NCI-H82 (cell line): ENCODE measurements at regions not wholly inside any gene's neighbourhood (a gene's known extent, or its start where the extent isn't known, plus 50 kb on each side); places are given as distances from the start of the nearest gene placed in this dataset.
A peak's percentile ranks its signal among the peaks of the same experiment; 100 is the strongest.

Experiments
- DNase-seq: peaks from one replicate; lab custom pipeline; 2025; lab: John Stamatoyannopoulos, UW

DNA sequence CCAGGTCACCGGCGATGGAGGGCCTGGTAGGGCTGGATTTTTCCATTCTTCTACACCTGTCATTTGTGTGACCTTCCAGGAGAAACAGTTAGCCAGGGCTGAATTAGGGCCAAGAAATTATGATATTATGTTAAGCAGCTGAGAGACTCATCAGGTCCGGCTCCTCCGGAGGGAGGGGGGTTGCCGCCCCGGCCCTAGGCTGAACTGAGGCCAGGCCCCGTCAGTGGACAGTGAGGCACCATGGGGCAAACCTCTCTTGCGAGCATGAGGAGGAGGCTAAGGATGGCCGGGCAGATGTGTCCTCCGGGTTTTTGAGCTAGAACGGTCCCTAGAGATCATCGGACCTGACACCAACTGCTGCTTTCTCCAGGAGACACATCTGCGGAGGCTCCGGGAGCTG lies 150.1 kb downstream of the SOX11 start:
- DNase-seq = no peak

- DNase-seq = no peak
These were observed 153.7 kb downstream of the SOX11 start for GRCh38 chr2:5845798-5846330.

GRCh38 chr2:5846881-5847280 lies 154.7 kb downstream of the SOX11 start:
- DNase-seq = no peak

- DNase-seq = peak; percentile 32
These were observed 157.4 kb downstream of the SOX11 start for GRCh38 chr2:5849562-5849961.

DNA sequence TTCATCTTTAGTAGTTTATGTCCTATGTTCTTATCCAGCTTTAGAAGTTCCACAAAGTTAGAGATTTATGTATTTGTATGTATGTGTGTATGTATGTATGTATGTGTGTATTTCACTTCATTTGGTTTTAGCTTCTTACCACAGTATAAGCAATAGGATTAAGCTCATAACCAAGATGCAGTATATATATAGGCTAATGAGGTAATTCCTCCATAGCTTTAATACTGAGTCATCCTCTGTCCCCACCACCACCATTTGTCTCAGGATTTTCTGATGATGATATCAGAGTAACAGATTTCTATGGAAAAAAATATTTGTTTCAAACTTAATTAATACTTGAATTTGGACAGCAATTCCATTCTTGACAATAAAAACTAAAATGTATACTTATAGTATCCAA lies 159.2 kb downstream of the SOX11 start:
- DNase-seq = peak; percentile 9

DNA sequence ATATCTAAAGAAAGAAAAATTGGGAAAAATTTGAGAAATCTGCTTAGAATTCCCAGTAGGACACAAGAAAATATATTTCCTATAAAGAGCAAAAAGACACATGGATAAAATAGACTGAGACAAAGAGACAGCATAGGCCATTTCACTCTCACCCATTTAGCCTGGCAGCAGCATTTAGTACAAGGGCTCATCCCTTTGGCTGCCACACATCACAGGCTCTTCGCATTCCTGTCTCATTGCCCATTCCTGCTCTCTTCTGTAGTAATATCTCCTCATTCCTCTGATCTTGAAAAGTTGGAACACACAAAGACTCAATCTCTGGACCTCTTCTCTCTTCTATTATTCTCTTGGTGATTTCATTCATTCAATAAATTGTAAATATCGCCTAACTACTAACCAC lies 162.6 kb downstream of the SOX11 start:
- DNase-seq = no peak

- no peak for DNase-seq
These were observed 174.9 kb downstream of the SOX11 start for GRCh38 chr2:5867056-5867455.

- DNase-seq = no peak
These were observed 176.7 kb downstream of the SOX11 start for GRCh38 chr2:5868931-5869330.

GRCh38 chr2:5869936-5870335 lies 177.8 kb downstream of the SOX11 start:
- DNase-seq = no peak

GRCh38 chr2:5877360-5877759 lies 185.2 kb downstream of the SOX11 start:
- DNase-seq = no peak

DNA sequence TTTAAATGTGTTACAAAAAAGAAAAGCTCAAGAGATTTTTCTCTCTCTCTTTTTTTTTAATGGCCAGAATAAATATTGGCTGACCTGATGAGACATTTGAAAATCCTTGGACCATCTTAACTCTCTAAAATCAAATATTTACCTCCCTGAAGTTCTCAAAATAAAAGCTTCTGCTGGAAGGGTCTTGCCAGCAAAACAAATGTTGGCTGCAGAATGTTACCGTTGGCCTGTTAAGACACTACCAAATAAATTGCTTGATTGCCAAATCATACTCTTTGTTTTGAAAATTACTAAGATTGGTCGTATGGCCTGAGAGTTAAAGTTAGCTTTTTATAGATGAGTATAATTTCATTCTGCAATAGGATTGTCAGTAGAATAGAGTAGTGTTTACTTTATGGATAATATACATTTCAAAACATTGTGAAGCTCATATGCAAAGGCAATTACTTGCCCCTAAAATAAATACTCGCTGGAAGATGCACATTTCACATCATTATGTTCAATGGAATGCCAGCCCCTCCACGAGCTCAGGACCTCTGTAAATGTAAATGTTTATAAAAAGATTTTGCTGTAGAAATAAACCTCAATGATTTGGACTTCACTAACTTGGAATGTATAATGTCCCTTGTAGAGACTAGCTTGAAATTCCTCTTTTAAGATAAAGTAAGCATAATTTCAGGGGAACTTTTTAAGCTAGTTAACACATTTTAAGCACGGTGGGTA lies 193.4 kb downstream of the SOX11 start:
- DNase-seq = no peak

DNA sequence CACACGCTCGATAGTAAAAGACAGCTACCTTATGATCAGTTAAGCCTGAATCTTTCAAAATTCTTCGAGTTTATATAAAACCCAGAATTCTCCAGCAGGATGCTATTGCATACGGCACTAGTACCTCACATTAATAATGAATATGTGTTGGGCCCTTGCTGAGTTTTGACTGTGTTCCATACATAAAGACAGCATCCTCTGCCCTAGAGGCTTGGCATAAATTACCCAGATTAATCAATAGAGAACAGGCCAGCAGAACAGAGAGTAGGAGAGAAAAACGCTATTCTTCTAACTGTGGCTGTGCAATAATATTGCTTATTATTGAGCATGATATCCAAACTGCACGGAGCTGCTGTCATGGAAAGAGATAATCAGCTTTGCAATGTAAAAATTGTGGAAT lies 194.3 kb downstream of the SOX11 start:
- no peak for DNase-seq

DNA sequence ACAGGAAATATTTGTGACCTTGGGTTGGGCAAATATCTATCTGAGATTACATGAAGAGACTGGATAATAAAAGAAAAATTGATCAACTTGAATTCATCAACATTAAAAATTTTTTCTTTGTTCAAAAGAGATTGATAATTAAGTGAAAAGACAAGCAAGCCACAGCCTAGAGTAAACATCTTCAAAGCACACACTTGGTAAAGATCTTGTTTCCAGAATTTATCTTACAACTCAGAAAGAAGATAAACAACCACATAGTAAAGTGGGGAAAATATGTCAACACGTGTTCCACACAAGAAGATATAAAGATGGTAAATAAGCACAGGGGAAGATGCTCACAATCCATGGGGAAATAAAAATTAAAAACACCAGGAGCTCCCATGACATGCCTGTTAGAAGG lies 195.9 kb downstream of the SOX11 start:
- no peak for DNase-seq

DNA sequence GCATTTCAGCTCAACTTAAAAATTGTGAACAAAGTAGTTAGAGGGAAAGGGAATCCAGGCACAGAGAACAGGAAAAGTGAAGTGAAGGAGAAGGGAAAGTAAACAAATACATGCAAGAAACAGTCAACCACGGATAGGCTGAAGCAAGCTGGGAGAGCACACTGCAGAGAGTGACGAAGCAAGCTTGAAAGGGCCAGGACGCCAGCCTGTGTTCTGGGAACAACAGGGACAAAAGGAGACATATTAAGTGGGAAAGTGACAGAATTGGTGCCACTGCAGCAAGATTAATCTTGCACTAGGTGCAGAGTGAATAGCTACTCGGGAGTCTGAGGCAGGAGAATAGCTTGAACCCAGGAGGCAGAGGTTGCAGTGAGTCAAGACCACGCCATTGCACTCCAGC lies 197.3 kb downstream of the SOX11 start:
- DNase-seq = no peak

GRCh38 chr2:5894355-5894754 lies 202.2 kb downstream of the SOX11 start:
- no peak for DNase-seq

- DNase-seq = no peak
These were observed 203.1 kb downstream of the SOX11 start for GRCh38 chr2:5895284-5895683.

- DNase-seq = no peak
These were observed 205.1 kb downstream of the SOX11 start for GRCh38 chr2:5897249-5897648.

- DNase-seq = no peak
These were observed 206.5 kb downstream of the SOX11 start for GRCh38 chr2:5898667-5899066.

- DNase-seq = no peak
These were observed 213.5 kb downstream of the SOX11 start for GRCh38 chr2:5905661-5906060.

GRCh38 chr2:5908071-5908470 lies 215.9 kb downstream of the SOX11 start:
- no peak for DNase-seq

DNA sequence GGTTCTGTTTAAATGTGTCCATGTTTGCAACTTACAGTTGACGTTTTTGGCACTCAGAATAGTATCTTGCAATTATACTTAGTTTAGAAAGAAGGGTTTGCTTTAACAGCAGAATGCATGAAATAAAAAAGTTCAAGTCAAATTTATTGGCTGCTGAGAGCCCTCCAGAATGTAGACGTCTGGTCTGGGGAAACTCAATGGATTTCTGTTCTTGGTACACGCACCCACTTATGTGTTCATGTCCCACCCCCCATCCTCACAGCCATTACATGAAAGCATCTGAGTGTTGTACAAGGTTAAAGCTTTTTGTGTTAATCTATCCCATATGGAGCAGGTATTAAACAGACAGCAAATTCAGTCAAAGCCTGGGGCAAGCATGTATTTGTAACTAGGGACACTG lies 219.5 kb downstream of the SOX11 start:
- DNase-seq = peak; percentile 53

DNA sequence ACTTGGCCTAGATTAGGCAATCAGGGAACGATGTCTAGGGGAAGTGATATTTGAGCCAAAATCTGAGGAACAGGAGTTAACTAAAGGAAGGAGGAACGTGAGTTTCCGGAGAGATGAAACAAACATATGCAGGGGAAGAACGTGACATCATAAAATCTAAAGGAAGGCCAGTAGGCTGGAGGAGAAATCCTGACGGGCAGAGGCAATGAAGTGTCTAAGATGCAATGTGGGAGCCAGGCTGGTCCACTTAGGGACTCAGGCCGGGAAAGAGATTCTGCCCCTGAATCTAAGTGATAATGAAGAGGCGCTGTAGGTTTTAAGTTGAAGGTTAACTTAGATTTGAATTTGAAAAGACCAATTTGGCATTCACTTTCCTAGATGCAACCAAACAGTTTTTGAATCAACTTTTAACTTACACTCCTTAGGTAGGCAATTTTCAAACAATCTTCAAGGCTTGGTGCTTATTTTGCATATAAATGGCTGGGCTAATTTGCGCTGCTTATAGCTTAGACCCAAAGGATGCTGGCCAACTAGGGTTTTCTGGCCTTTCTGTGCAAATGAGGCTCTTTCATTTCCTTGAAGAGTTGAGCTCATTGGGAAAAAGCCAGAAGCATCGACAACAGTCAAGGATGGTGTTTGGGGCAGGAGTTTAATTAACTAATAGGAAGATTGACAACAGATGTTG lies 221.7 kb downstream of the SOX11 start:
- DNase-seq = no peak

DNA sequence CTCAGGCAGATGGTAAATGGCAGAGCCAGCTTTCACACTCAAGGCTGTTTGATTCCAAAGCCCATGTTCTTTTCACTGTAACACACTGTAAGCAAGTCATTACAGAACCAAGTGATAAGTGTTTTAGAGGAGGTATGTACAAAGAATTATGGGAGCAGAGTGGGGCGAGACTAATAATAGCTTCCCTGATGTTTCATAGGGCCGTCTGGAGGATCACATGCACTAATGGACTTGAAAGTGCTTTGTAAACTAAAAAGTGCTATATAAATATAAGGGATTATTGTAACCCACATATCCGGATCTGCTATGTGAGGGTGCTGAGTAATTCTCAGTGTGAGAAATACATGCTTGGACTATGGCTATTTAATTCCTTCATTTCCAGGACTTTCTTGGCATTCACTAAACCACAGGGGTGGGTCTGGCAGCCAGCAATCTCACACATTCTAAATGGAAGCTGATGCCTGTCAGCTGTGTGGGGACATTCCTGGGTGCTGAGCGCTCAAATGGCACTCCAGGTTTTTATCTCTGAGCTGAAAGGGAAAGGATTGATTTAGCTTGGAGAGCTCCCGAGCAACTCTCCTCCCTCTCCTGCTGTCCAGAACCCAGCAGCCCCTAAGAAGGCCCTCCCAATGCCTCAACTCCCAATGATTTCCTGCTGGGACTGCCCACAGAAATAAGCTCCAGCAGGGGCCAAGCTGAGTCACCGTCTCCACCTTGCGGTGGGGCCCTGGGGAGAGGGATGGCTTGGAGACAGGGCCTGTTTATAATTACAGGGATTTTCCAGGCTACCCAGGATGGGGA lies 222.8 kb downstream of the SOX11 start:
- DNase-seq = peak; percentile 78
